Muscle of leg (tissue), 3 donors: ENCODE measurements at regions not wholly inside any gene's neighbourhood (a gene's known extent, or its start where the extent isn't known, plus 50 kb on each side); places are given as distances from the start of the nearest gene placed in this dataset.

Source experiments
- DNase-seq: peaks from one replicate; pipeline ENCODE4 v3.0.0; 2013
- H3K27ac ChIP-seq: one replicate; pipeline ENCODE4 v1.5.1; 2013; ENCODE audit warnings: mild to moderate bottlenecking, low read length, control low read depth
- H3K27me3 ChIP-seq: one replicate; pipeline ENCODE4 v1.6.1; 2013; ENCODE audit warnings: low read length; ENCODE audit not compliant: control insufficient read depth, insufficient read depth
- H3K36me3 ChIP-seq: one replicate; pipeline ENCODE4 v1.6.1; 2013; ENCODE audit warnings: low read length; ENCODE audit not compliant: control insufficient read depth, insufficient read depth
- H3K4me1 ChIP-seq: one replicate; pipeline ENCODE4 v1.6.1; 2013; ENCODE audit warnings: low read length; ENCODE audit not compliant: control insufficient read depth, insufficient read depth
- H3K4me3 ChIP-seq: one replicate; pipeline ENCODE4 v1.5.1; 2013; ENCODE audit warnings: low read length, control low read depth
- H3K9me3 ChIP-seq: replicated peaks from 2 replicates; pipeline ENCODE4 v1.6.1; 2013; ENCODE audit warnings: low read depth, low read length; ENCODE audit not compliant: control insufficient read depth
- WGBS: methylation state at CpG from one replicate; pipeline ENCODE4 v1.1.5; 2013; ENCODE audit warnings: missing lambda C conversion rate; ENCODE audit not compliant: insufficient coverage; 5-methylcytosine and 5-hydroxymethylcytosine counted together

DNA sequence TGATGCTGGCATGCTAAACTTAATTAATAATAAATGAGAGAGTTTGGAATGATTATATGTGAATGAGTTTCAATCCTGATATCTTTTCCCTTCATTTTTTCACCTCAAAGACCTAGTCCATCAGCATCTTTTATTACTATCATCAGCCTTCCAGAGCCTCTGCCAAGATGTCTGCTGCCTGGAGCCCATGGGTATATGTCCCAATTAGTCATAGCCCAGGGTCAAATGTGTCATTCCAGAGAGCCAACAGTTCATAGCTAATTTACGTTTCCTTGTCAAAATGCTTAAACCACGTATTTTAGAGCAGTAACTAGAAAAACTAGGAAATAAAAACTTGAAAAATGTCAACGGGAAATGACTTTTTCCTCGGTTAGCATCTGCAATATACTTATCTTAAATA, 457.9 kb downstream of the SI start:
- DNase-seq, result no peak
- H3K9me3 ChIP-seq, result no peaks in the 10 kb centered on the region
- no peak overlapping the region for H3K27ac ChIP-seq
- H3K4me3 ChIP-seq, result no peak overlapping the region
- no peaks in the 10 kb centered on the region for H3K27me3 ChIP-seq
- H3K4me1 ChIP-seq, result no peaks in the 10 kb centered on the region
- no peaks in the 10 kb centered on the region for H3K36me3 ChIP-seq
- no CpG with 5 or more reads among the region's 4 CpGs for WGBS

- H3K4me1 ChIP-seq, result no peaks in the 10 kb centered on the region
- H3K36me3 ChIP-seq, result no peaks in the 10 kb centered on the region
- H3K27me3 ChIP-seq, result no peaks in the 10 kb centered on the region
- H3K27ac ChIP-seq, result no peak overlapping the region
- DNase-seq, result no peak
- no peak overlapping the region for H3K4me3 ChIP-seq
- H3K9me3 ChIP-seq, result no peaks in the 10 kb centered on the region
Measured at GRCh38 chr3:164612751-164613150, 465.5 kb downstream of the SI start.

- no peak overlapping the region for H3K4me3 ChIP-seq
- no peak for DNase-seq
- H3K36me3 ChIP-seq, result no peaks in the 10 kb centered on the region
- H3K27ac ChIP-seq, result no peak overlapping the region
- H3K27me3 ChIP-seq, result no peaks in the 10 kb centered on the region
- H3K9me3 ChIP-seq, result no peaks in the 10 kb centered on the region
- no peaks in the 10 kb centered on the region for H3K4me1 ChIP-seq
- WGBS, result 100% methylated on average over 1 of the region's 7 CpGs
Measured at GRCh38 chr3:164608554-164609276, 469.6 kb downstream of the SI start.

DNA sequence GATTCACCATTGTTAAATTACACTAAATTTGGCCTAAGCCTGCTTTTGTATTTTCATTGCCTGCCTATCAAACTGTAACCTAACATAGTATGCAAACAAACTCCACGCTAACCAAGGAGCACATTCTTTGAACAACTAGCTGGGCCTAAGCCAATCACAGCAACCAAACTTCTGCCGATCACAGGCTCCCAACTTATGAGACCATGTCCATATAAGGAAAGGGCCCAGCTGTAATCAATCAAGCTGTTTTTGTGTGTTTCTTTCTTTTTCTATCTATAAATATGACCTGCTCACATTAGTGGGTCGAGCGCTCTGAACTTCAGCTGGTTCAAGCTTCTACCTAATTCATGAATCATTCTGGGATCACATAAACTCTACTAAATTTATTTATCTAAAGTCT, 473.6 kb downstream of the SI start:
- 75% methylated on average over 1 of the region's 4 CpGs for WGBS
- Histone ChIP-seq H3K4me1 (no peaks in the 10 kb centered on the region), H3K9me3 (no peaks in the 10 kb centered on the region), H3K27me3 (no peaks in the 10 kb centered on the region), H3K27ac (no peak overlapping the region), H3K4me3 (no peak overlapping the region), H3K36me3 (no peaks in the 10 kb centered on the region)
- no peak for DNase-seq

GRCh38 chr3:164577667-164578210, 500.6 kb downstream of the SI start:
- no peaks in the 10 kb centered on the region for H3K36me3 ChIP-seq
- no peaks in the 10 kb centered on the region for H3K27me3 ChIP-seq
- no peaks in the 10 kb centered on the region for H3K4me1 ChIP-seq
- no peak overlapping the region for H3K27ac ChIP-seq
- H3K4me3 ChIP-seq, result no peak overlapping the region
- no peak for DNase-seq
- no peaks in the 10 kb centered on the region for H3K9me3 ChIP-seq
- WGBS, result 57% methylated on average over 1 of the region's 2 CpGs

GRCh38 chr3:164572436-164572835, 505.9 kb downstream of the SI start:
- H3K27me3 ChIP-seq, result no peaks in the 10 kb centered on the region
- WGBS, result 69% methylated on average over 2 of the region's 4 CpGs
- H3K4me3 ChIP-seq, result no peak overlapping the region
- H3K27ac ChIP-seq, result no peak overlapping the region
- H3K4me1 ChIP-seq, result no peaks in the 10 kb centered on the region
- no peak for DNase-seq
- H3K9me3 ChIP-seq, result no peaks in the 10 kb centered on the region
- no peaks in the 10 kb centered on the region for H3K36me3 ChIP-seq

GRCh38 chr3:164550857-164551256, 527.4 kb downstream of the SI start:
- Histone ChIP-seq H3K27ac (no peak overlapping the region), H3K4me1 (no peaks in the 10 kb centered on the region), H3K36me3 (no peaks in the 10 kb centered on the region), H3K4me3 (no peak overlapping the region), H3K9me3 (no peaks in the 10 kb centered on the region), H3K27me3 (no peaks in the 10 kb centered on the region)
- no peak for DNase-seq

DNA sequence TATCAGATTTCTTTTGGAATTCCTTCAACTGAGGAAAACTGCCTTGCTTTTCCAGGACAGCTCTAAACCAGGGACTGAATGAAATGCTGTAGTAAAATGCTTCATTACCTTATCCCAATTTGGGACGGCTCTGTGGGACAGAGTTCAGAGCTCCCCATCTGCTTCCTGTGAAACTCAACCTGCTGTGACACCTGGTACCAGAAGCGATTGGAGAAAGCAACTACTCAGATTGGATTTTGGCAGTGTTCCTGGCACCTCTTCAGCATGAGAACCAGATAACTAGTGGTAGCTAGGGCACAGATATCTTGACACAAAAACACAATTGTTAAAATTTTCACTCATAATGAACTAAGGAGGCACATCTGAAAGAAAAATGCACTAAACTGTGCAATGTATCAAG, 539.1 kb downstream of the SI start:
- 35% methylated on average over 2 of the region's 2 CpGs for WGBS

GRCh38 chr3:164537485-164537884, 540.8 kb downstream of the SI start:
- DNase-seq, result no peak
- H3K4me1 ChIP-seq, result no peaks in the 10 kb centered on the region

More for the DNA sequence above, 539.1 kb downstream of the SI start:
- H3K4me3 ChIP-seq, result no peak overlapping the region
- no peaks in the 10 kb centered on the region for H3K4me1 ChIP-seq
- no peaks in the 10 kb centered on the region for H3K27me3 ChIP-seq
- no peaks in the 10 kb centered on the region for H3K9me3 ChIP-seq
- H3K36me3 ChIP-seq, result no peaks in the 10 kb centered on the region
- peak; percentile 1 for DNase-seq
- no peak overlapping the region for H3K27ac ChIP-seq

GRCh38 chr3:164533275-164533674, 545.0 kb downstream of the SI start:
- Histone ChIP-seq H3K9me3 (no peaks in the 10 kb centered on the region), H3K4me1 (no peaks in the 10 kb centered on the region), H3K4me3 (no peak overlapping the region), H3K27me3 (no peaks in the 10 kb centered on the region), H3K36me3 (no peaks in the 10 kb centered on the region), H3K27ac (no peak overlapping the region)
- WGBS, result no CpG with 5 or more reads among the region's 3 CpGs
- no peak for DNase-seq

More at GRCh38 chr3:164537485-164537884, 540.8 kb downstream of the SI start:
- Histone ChIP-seq H3K27me3 (no peaks in the 10 kb centered on the region), H3K27ac (no peak overlapping the region), H3K9me3 (no peaks in the 10 kb centered on the region), H3K36me3 (no peaks in the 10 kb centered on the region), H3K4me3 (no peak overlapping the region)

DNA sequence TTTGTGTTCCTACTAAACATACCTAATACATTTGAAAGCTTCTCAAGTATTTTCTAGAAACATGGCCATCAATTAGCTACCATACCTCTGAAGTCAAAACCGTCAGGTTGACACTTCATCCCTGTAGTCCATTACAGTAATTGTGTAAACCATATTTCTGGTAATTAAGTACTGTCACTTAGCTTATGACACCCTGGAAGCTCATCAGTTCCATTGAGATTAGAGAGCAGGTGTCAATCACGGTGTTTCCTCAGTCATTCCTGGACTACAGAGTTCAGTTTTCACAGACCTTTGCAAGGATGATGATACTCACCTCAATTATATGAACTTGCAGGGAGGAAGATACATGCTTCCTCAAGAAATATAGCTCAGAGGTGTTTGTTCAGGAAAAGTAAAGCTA, 552.0 kb downstream of the SI start:
- WGBS, result no CpG with 5 or more reads among the region's 2 CpGs
- no peak for DNase-seq
- Histone ChIP-seq H3K9me3 (peaks cover 9% of the 10 kb centered on the region), H3K27ac (no peak overlapping the region), H3K36me3 (no peaks in the 10 kb centered on the region), H3K4me3 (no peak overlapping the region), H3K27me3 (no peaks in the 10 kb centered on the region), H3K4me1 (no peaks in the 10 kb centered on the region)
